Mesodermal cell (in vitro differentiated cells): ENCODE measurements at regions not wholly inside any gene's neighbourhood (a gene's known extent, or its start where the extent isn't known, plus 50 kb on each side); places are given as distances from the start of the nearest gene placed in this dataset.

Experiments
- H3K27ac ChIP-seq: 2 replicates; pipeline ENCODE4 v1.7.0; 2013; ENCODE audit warnings: mild to moderate bottlenecking, low read depth, low read length, moderate library complexity; ENCODE audit not compliant: severe bottlenecking
- H3K36me3 ChIP-seq: 2 replicates; pipeline ENCODE4 v1.7.1; 2013; ENCODE audit warnings: mild to moderate bottlenecking, low read length, moderate library complexity; ENCODE audit not compliant: control insufficient read depth, insufficient read depth
- H3K4me1 ChIP-seq: one replicate; pipeline ENCODE4 v1.7.1; 2013; ENCODE audit warnings: mild to moderate bottlenecking, low read length; ENCODE audit not compliant: insufficient read depth, control insufficient read depth, poor library complexity, severe bottlenecking
- H3K4me3 ChIP-seq: 2 replicates; pipeline ENCODE4 v1.7.0; 2013; ENCODE audit warnings: low read length, control low read depth, mild to moderate bottlenecking; ENCODE audit not compliant: insufficient read depth, poor library complexity, severe bottlenecking; ENCODE audit errors: extremely low read depth
- H3K9me3 ChIP-seq: 2 replicates; pipeline ENCODE4 v1.7.1; 2013; ENCODE audit warnings: mild to moderate bottlenecking, low read length, moderate library complexity; ENCODE audit not compliant: control insufficient read depth
- WGBS, 2 experiments: methylation state at CpG; one replicate each; pipeline ENCODE4 v1.1.5; 2013; ENCODE audit warnings: missing lambda C conversion rate in 2 of 2; ENCODE audit not compliant: insufficient coverage in 2 of 2; 5-methylcytosine and 5-hydroxymethylcytosine counted together

GRCh38 chr3:23107221-23107620 is 95.9 kb upstream of the UBE2E2 start:
- no peaks in the 10 kb centered on the region for H3K36me3 ChIP-seq

GRCh38 chr3:23108451-23109057 is 94.6 kb upstream of the UBE2E2 start:
- Histone ChIP-seq H3K4me3 (no peak overlapping the region), H3K9me3 (no peaks in the 10 kb centered on the region), H3K36me3 (no peaks in the 10 kb centered on the region), H3K4me1 (no peaks in the 10 kb centered on the region), H3K27ac (no peak overlapping the region)
- 87 to 94% methylated on average over 2 of the region's 3 CpGs for WGBS, 2 experiments

More at GRCh38 chr3:23107221-23107620, 95.9 kb upstream of the UBE2E2 start:
- Histone ChIP-seq H3K4me1 (no peaks in the 10 kb centered on the region), H3K27ac (no peak overlapping the region), H3K4me3 (no peak overlapping the region), H3K9me3 (no peaks in the 10 kb centered on the region)

- no peaks in the 10 kb centered on the region for H3K9me3 ChIP-seq
- H3K27ac ChIP-seq: no peak overlapping the region
- no peak overlapping the region for H3K4me3 ChIP-seq
- H3K4me1 ChIP-seq: no peaks in the 10 kb centered on the region
- H3K36me3 ChIP-seq: no peaks in the 10 kb centered on the region
- WGBS, 2 experiments: 93 to 100% methylated on average over 1 to 4 of the region's 6 CpGs
Observed at GRCh38 chr3:23111286-23111685, 91.8 kb upstream of the UBE2E2 start.

GRCh38 chr3:23111797-23112196 is 91.3 kb upstream of the UBE2E2 start:
- 88% methylated on average over 2 of the region's 3 CpGs; no CpG with 5 or more reads in 1 of the 2 experiments for WGBS, 2 experiments
- H3K4me3 ChIP-seq: no peak overlapping the region
- no peaks in the 10 kb centered on the region for H3K9me3 ChIP-seq
- no peaks in the 10 kb centered on the region for H3K36me3 ChIP-seq
- H3K4me1 ChIP-seq: no peaks in the 10 kb centered on the region
- no peak overlapping the region for H3K27ac ChIP-seq

- H3K4me1 ChIP-seq: no peaks in the 10 kb centered on the region
- WGBS, 2 experiments: 64 to 83% methylated on average over 1 of the region's 1 CpG
- H3K36me3 ChIP-seq: no peaks in the 10 kb centered on the region
- H3K4me3 ChIP-seq: no peak overlapping the region
- no peaks in the 10 kb centered on the region for H3K9me3 ChIP-seq
- no peak overlapping the region for H3K27ac ChIP-seq
Observed at GRCh38 chr3:23112491-23112890, 90.6 kb upstream of the UBE2E2 start.

- H3K9me3 ChIP-seq: no peaks in the 10 kb centered on the region
- no peaks in the 10 kb centered on the region for H3K4me1 ChIP-seq
- no peaks in the 10 kb centered on the region for H3K36me3 ChIP-seq
- no peak overlapping the region for H3K27ac ChIP-seq
- no peak overlapping the region for H3K4me3 ChIP-seq
- 88 to 98% methylated on average over 5 to 6 of the region's 9 CpGs for WGBS, 2 experiments
Observed at GRCh38 chr3:23113455-23114171, 89.5 kb upstream of the UBE2E2 start.

- Histone ChIP-seq H3K27ac (no peak overlapping the region), H3K4me1 (no peaks in the 10 kb centered on the region), H3K4me3 (no peak overlapping the region), H3K36me3 (no peaks in the 10 kb centered on the region), H3K9me3 (no peaks in the 10 kb centered on the region)
- 100% methylated on average over 2 of the region's 2 CpGs; no CpG with 5 or more reads in 1 of the 2 experiments for WGBS, 2 experiments
Observed at GRCh38 chr3:23114432-23114831, 88.7 kb upstream of the UBE2E2 start.

- Histone ChIP-seq H3K27ac (no peak overlapping the region), H3K36me3 (no peaks in the 10 kb centered on the region), H3K9me3 (no peaks in the 10 kb centered on the region), H3K4me1 (no peaks in the 10 kb centered on the region), H3K4me3 (no peak overlapping the region)
- 60% methylated on average over 1 of the region's 3 CpGs; no CpG with 5 or more reads in 1 of the 2 experiments for WGBS, 2 experiments
Observed at GRCh38 chr3:23115171-23115877, 87.8 kb upstream of the UBE2E2 start.

GRCh38 chr3:23116081-23116837 is 86.9 kb upstream of the UBE2E2 start:
- Histone ChIP-seq H3K36me3 (no peaks in the 10 kb centered on the region), H3K27ac (no peak overlapping the region), H3K4me3 (no peak overlapping the region), H3K9me3 (no peaks in the 10 kb centered on the region), H3K4me1 (no peaks in the 10 kb centered on the region)
- 87% methylated on average over 3 of the region's 3 CpGs; no CpG with 5 or more reads in 1 of the 2 experiments for WGBS, 2 experiments

GRCh38 chr3:23117856-23118255 is 85.3 kb upstream of the UBE2E2 start:
- WGBS, 2 experiments: 90% methylated on average over 1 of the region's 1 CpG; no CpG with 5 or more reads in 1 of the 2 experiments
- Histone ChIP-seq H3K27ac (no peak overlapping the region), H3K9me3 (no peaks in the 10 kb centered on the region), H3K4me3 (no peak overlapping the region), H3K36me3 (no peaks in the 10 kb centered on the region), H3K4me1 (no peaks in the 10 kb centered on the region)
